ENCODE measurements at regions not wholly inside any gene's neighbourhood (a gene's known extent, or its start where the extent isn't known, plus 50 kb on each side); places are given as distances from the start of the nearest gene placed in this dataset.

- TF ChIP-seq, protein P1, sequence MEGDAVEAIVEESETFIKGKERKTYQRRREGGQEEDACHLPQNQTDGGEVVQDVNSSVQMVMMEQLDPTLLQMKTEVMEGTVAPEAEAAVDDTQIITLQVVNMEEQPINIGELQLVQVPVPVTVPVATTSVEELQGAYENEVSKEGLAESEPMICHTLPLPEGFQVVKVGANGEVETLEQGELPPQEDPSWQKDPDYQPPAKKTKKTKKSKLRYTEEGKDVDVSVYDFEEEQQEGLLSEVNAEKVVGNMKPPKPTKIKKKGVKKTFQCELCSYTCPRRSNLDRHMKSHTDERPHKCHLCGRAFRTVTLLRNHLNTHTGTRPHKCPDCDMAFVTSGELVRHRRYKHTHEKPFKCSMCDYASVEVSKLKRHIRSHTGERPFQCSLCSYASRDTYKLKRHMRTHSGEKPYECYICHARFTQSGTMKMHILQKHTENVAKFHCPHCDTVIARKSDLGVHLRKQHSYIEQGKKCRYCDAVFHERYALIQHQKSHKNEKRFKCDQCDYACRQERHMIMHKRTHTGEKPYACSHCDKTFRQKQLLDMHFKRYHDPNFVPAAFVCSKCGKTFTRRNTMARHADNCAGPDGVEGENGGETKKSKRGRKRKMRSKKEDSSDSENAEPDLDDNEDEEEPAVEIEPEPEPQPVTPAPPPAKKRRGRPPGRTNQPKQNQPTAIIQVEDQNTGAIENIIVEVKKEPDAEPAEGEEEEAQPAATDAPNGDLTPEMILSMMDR (IDR thresholded peaks at IDR 0.05) = no peak
- TF ChIP-seq POLR2AphosphoS5 (IDR thresholded peaks at IDR 0.05) = no peak
Measured at GRCh38 chr3:69648126-69648525, 91.1 kb upstream of the MITF start.
